NCI-H1694 treated with DMSO at 0.1 percent for 48 hours (cell line): ENCODE measurements at regions not wholly inside any gene's neighbourhood (a gene's known extent, or its start where the extent isn't known, plus 50 kb on each side); places are given as distances from the start of the nearest gene placed in this dataset.

Experiments used
- DNase-seq: peaks from one replicate; lab custom pipeline; 2025; lab: John Stamatoyannopoulos, UW

- no peak for DNase-seq
Measured at GRCh38 chr2:211237586-211238275, 681.3 kb downstream of the CPS1 start.

- DNase-seq: no peak
Measured at GRCh38 chr2:211241891-211242290, 685.5 kb downstream of the CPS1 start.

GRCh38 chr2:211247751-211248150 is 691.4 kb downstream of the CPS1 start:
- no peak for DNase-seq

DNA sequence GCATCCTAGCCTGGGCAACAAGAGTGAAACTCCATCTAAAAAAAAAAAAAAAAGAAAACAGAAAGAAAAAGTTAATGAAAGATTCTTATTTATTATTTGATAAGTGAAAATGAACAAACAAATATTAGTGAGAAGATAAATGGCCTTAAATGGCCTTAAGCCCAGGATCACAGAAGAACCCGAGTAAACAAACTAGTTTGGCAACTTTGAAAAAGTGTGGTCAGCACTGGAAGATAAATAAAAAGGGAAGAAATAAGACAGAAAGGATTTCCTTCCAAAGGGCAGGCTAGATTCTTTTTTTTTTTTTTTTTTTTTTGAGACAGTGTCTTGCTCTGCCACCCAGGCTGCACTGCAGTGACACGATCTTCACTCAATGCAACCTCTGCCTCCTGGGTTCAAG is 692.4 kb downstream of the CPS1 start:
- no peak for DNase-seq

DNA sequence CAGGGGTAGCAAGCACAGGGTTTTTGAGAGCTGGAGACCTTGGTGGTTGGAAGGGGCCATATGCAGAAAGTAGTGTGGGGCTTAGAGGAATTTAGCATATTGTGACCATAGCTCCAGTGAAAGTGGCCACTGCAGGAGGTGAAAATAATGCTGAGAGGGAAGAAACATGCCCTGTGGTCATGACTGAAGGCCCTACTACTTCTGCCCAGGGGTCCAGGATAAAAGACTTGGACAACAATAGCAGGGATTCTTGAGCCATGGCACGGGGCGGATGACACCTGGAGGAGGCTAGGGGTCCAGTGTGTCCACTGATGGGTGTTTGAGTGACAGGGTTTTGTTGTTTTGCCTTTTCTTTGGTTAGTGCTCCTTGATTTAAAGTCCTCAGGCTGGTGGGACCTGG is 694.6 kb downstream of the CPS1 start:
- DNase-seq: no peak

GRCh38 chr2:211258646-211259335 is 702.4 kb downstream of the CPS1 start:
- DNase-seq: no peak

- DNase-seq: no peak
Measured at GRCh38 chr2:211259831-211260476, 703.6 kb downstream of the CPS1 start.

GRCh38 chr2:211270257-211270656 is 713.9 kb downstream of the CPS1 start:
- DNase-seq: no peak

DNA sequence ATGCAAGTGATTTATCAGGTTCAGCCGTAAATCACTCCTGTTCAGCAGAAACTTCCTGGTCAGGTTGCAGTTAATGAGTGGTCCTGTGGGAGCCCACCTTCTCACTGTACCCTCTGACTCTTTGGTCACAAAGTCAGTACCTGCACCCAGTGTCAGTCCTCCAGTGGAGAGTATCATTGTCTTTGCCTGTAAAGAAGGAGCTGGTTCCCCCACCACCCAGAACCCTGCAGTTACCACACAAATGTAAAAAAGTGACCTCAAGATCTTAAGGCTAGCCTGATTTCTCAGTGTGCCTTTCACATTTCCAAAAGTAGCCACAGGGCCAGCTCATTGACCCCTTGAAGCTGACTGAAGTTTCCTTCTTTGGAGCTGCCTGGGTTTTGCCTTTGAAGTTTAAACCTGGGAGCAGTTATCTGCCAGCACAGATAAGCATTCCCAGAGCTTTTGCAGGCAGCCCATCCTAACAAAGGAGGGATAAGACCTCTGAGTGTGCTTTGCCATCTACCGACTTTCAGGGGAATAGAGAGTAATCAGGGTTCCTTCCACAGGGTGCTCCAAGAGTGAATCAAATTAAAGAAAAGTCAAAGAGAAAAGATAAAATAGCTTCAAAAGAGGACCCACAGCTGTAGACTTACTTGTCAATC is 725.2 kb downstream of the CPS1 start:
- no peak for DNase-seq

DNA sequence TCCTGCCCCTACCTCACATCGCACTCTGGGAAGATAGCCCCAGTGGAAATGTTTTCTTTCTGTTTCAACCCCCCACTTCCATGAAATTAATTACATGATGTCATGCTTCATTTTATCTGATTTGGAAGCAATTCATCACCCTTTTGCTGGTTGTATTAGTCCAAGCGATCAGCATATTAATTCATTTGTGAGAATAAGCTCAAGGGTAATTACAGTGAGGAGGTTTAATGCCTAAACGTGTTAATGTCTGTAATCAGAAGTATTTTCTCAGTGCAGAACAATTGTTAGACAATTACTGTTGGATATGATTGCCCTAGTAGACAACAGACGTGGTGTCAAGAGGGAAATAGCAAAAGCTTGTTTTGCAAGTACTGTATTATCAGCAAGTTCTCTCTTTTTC is 746.3 kb downstream of the CPS1 start:
- DNase-seq: no peak

DNA sequence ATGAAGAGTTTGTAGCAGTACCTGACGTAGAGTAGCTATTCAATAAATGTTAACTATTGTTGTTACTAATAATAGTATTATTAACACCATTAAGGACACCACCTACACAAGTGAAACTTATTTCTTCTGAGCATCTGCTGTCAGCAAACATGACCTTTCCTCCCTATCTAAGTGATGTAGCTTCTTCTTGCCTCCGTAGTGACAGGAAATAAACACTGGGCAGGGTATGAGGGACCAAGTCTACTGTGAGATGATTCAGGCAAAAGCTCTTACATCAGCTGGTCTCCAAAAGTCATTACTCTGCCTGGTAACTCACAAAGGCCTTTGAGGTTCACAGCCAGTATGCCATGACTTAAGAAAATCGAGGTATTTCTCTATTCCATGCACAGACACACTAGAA is 750.5 kb downstream of the CPS1 start:
- no peak for DNase-seq
